T47D (cell line): ENCODE measurements at regions not wholly inside any gene's neighbourhood (a gene's known extent, or its start where the extent isn't known, plus 50 kb on each side); places are given as distances from the start of the nearest gene placed in this dataset.
A peak's percentile ranks its signal among the peaks of the same experiment; 100 is the strongest.

ENCODE experiments used
- DNase-seq, 2 experiments: peaks; one replicate each; pipeline versions ENCODE4 v3.0.0 to v3.0.0-alpha.2; 2011 to 2012; ENCODE audit warnings: low read depth in 1 of 2, low spot score in 1 of 2
- JUND ChIP-seq: IDR thresholded peaks from 2 replicates; pipeline ENCODE4 v1.6.1; 2012; ENCODE audit warnings: low read depth
- in situ Hi-C: cut with HindIII; loops from 2 replicates; pipeline ENCODE4 v1.10.0; 2016; ENCODE audit warnings: low sequenced_read_pairs, low pct_unique_long_range_greater_than_20kb

GRCh38 chr2:187117483-187117882, 268.5 kb upstream of the ZSWIM2 start:
- peak in 1 of 2 experiments; percentile 5 for DNase-seq
- TF ChIP-seq JUND, result no peak
- in situ Hi-C loops, result no loop called here

GRCh38 chr2:187115627-187116026, 266.7 kb upstream of the ZSWIM2 start:
- in situ Hi-C loops, result no loop called here
- no peak for DNase-seq
- no peak for TF ChIP-seq JUND

DNA sequence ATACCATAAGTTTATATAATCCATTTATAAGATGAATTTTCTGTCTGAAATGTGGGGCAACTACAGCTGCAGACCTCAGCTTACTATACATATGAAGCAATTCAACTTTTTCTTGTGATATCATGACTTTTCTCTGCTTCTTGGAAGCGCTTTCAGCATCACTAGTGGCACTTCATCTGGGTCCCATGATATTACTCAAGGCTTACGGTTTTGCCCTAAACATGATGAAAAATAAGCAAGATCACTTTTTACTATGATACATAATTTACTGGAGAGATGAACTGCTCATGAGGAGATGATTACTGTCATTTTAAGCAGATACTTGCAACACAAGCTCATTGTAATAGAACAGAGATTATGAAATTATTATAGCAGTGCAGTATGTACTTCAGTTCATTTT, 258.0 kb upstream of the ZSWIM2 start:
- in situ Hi-C loops, result no loop called here
- DNase-seq, result no peak
- TF ChIP-seq JUND, result no peak

DNA sequence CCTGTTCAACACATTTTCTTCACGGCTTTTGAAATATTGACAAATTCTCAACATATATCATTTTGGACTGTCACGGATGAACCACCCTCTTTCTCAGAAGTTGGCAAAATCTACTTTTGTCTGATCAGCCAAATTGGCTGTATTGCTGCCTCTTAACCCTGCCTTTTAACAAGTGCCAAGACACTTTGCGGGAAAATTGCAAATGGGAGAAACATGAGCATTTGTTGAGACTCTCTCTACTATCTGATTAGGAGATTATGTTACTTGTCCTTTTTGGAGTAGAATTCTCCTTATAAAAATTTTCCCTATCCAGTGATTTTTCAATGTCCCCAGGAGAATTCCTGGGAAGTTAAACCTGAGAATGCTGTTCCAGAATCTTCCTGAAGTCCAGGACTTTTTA, 256.2 kb upstream of the ZSWIM2 start:
- no peak for DNase-seq
- TF ChIP-seq JUND, result no peak
- in situ Hi-C loops, result no loop called here

- in situ Hi-C loops, result no loop called here
- TF ChIP-seq JUND, result no peak
Measured at GRCh38 chr2:187102381-187102780, 253.4 kb upstream of the ZSWIM2 start.

GRCh38 chr2:187098154-187098553, 249.2 kb upstream of the ZSWIM2 start:
- no peak for TF ChIP-seq JUND
- DNase-seq, result no peak
- in situ Hi-C loops, result no loop called here

More at GRCh38 chr2:187102381-187102780, 253.4 kb upstream of the ZSWIM2 start:
- no peak for DNase-seq

DNA sequence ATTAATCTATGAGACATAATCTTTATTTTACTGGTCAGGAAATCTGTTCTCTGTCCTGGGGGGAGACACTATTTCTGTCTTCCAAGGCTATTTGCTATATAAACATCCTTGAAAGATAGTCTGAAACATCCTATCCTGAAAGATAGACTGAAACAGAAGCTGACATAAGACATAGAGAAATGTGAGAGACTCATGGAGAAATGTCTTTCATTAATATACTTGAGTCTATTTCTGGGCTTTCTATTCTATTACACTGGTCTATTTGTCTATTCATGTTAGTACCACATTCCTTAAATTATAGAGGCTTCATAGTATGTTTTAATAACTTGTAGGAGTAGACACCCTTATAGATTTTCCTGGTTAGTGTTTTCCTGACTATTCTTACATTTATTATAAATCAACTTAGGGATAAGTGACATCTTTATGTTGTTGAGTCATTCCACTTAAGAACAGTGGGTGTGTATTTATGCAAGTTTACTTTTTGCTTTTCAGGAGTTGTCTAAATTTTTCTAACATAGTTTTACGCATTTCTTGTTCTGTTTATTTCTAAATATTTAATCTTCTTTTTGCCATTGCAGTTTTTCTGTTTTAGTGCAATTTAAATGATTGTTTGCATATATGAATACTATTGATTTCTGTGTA, 244.9 kb upstream of the ZSWIM2 start:
- in situ Hi-C loops, result no loop called here
- no peak for TF ChIP-seq JUND
- no peak for DNase-seq

GRCh38 chr2:187091664-187092063, 242.7 kb upstream of the ZSWIM2 start:
- no peak for DNase-seq
- in situ Hi-C loops, result no loop called here
- TF ChIP-seq JUND, result no peak

DNA sequence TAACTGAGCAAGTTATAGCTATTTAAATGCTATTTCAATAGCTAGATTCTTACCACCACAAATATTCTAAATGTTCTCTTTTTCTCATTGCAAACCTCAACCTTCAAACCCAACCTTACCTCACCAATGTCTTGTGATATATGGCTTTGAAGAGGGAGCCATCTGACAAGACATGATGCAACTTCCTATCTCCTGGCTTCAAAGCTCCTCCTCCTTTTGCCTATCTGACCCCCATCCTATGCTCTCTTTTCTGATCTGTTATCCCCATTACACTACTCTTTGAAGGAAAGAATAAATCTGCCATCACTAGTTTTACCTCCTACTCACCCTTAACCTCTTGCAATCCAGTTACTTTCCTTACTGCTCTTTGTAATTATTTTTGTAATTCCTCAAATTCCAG, 235.6 kb upstream of the ZSWIM2 start:
- TF ChIP-seq JUND, result no peak
- in situ Hi-C loops, result no loop called here
- no peak for DNase-seq

DNA sequence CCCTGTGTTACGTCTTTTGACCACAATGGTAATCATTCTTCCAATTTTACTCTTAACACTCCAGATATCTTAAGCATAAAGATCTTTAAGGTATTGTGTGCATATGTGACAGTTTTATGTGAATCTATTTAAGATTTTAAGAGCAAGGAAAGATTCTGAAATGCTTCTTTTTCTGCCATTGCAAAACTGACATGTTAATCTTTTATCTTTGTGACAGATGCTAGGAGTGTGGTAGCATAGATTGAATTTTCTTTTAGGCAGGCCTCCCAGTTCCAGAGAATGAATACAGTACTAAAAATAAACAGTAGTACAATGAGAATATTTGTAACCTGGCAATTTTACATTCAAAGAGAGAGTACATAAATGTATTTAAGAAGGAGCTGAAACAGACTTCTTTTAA, 232.5 kb upstream of the ZSWIM2 start:
- TF ChIP-seq JUND, result no peak
- in situ Hi-C loops, result no loop called here
- DNase-seq, result no peak

DNA sequence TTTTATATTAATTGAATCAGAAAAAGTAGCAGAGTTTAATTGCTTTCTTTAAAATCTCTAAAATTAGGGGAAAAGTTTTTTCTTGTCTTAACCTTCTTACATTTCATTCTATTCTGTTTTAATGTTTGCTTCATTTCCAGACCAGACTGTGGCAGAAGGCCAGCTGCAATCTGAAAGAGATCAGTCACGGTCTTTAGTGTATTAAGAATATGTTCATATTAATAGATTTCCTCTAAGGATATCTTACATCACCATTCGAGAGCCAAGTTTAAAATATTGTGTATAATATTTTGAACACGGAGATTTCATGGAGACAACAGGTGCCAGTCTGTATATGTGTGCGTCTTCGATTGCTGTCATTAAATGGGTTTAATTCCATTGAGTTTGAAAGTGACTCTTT, 230.9 kb upstream of the ZSWIM2 start:
- DNase-seq, result no peak
- in situ Hi-C loops, result no loop called here
- no peak for TF ChIP-seq JUND

- DNase-seq, result no peak
- TF ChIP-seq JUND, result no peak
- in situ Hi-C loops, result no loop called here
Measured at GRCh38 chr2:187078297-187078696, 229.3 kb upstream of the ZSWIM2 start.

- DNase-seq, result no peak
- TF ChIP-seq JUND, result no peak
- in situ Hi-C loops, result no loop called here
Measured at GRCh38 chr2:187075671-187076070, 226.7 kb upstream of the ZSWIM2 start.

- peak in 1 of 2 experiments; percentile 44 for DNase-seq
- TF ChIP-seq JUND, result no peak
- in situ Hi-C loops, result no loop called here
Measured at GRCh38 chr2:187075199-187075635, 226.2 kb upstream of the ZSWIM2 start.
